HG03103 (cell line): ENCODE measurements at regions not wholly inside any gene's neighbourhood (a gene's known extent, or its start where the extent isn't known, plus 50 kb on each side); places are given as distances from the start of the nearest gene placed in this dataset.
A peak's percentile ranks its signal among the peaks of the same experiment; 100 is the strongest.
"Not testable (repeated sequence)": the region's sequence is repeated elsewhere in the genome, so short reads cannot be mapped to it uniquely, and the experiment has no call there.

Experiments used
- ATAC-seq: cut with Tn5 transposase; IDR thresholded peaks from one replicate; pipeline ENCODE4 v1.9.1; 2021; ENCODE audit warnings: low read depth; ENCODE audit not compliant: unreplicated experiment

DNA sequence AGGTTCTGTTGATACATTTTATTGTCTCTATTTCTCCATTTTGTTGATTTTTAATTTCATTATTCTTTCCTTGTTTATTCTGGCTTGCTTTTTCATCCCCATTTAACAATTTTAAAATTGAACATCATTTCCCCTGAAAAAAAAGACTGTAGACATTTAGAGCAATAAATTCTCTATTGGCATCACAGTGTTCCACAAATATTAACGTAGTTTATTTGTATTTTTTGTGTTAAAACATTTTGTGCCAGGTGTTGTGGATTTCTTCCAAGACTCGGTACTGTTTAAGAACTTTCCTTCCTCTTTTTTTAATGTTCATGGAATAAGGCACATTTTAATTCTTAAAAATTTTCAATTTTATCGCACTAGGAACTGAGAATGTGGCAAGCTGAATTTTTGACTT, 156.1 kb upstream of the NPY start:
- ATAC-seq: no peak

DNA sequence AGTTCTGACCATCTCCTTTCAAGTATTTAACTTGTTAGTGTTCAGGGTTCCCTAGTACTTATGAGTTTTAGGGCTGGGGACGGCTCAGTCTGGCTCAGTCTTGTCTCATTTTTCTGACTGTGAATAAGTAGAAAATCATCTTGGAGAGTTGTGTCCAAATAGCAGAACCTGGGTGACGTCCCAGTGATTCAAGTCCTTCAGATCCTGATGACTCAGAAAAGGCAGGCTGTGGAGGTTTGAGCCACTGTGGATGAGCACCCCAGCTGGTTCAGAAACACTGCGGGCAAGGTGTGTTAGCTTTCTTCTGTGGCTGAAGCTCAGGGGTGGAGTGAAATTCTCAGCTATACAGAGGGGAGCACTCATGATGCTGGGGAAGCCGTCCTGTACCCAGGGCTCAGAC, 154.4 kb upstream of the NPY start:
- ATAC-seq: no peak

- no peak for ATAC-seq
These were observed 153.4 kb upstream of the NPY start for GRCh38 chr7:24130631-24131030.

GRCh38 chr7:24133691-24134090, 150.3 kb upstream of the NPY start:
- ATAC-seq: no peak

GRCh38 chr7:24134535-24134934, 149.5 kb upstream of the NPY start:
- ATAC-seq: no peak

GRCh38 chr7:24135003-24135817, 148.8 kb upstream of the NPY start:
- ATAC-seq: peak; percentile 53

DNA sequence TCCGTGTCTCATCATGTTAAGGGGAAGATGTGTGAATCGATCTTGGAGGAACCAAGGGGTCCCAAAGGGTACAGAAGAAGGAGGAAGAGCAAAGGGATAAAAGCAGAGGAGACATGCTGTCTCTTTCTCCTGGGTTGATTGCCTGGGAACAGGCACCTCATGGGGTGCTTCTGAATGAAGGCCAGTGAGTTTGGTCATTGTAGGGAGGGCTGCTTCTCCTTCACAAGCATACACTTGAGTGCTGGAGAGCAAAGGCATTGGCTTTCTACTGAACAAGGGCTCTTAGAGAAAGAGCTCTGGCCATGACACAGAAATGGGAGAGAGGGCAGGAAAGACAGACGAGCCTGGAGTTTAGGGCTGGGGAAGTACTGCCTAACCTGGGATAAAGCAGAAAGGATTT, 146.7 kb upstream of the NPY start:
- no peak for ATAC-seq

- no peak for ATAC-seq
These were observed 145.6 kb upstream of the NPY start for GRCh38 chr7:24138343-24138742.

DNA sequence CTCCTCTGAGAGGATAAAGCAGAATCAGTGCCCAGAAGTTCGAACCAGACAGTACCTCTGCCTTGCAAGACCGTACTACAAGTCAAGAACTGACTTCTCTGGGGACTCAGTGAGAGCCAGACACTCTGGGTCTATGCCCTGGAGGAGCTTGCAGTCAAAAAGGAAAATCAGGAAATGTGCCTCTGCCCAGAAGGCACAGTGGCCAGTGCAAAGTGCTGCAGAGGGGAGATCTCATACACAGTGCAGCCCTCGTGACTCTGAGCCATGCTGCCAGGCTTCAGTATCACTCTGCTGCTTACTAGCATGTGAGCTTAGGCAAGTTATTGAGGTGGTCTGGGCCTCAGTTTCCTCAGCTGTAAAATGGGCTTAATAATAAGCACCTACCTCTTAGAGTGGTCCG, 144.0 kb upstream of the NPY start:
- ATAC-seq: no peak

- ATAC-seq: no peak
These were observed 142.0 kb upstream of the NPY start for GRCh38 chr7:24141874-24142509.

DNA sequence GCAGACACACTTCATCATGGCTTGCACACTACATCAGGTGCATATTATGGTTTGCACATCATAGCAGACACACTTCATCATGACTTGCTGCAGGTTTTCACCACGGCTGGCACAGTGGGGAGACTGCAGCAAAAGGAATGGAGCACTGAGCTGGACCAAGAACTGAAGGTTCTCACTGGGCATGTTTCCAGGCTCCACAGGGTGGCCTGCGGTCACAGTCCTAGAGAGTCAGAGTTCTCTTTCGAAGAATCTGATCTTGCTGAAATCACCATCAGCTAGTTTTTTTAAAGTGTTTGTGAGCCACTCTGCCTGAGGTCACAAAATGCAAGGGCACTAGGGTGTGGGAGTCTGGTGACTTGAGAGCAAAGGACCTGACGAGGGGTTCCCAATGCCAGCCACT, 140.4 kb upstream of the NPY start:
- no peak for ATAC-seq

DNA sequence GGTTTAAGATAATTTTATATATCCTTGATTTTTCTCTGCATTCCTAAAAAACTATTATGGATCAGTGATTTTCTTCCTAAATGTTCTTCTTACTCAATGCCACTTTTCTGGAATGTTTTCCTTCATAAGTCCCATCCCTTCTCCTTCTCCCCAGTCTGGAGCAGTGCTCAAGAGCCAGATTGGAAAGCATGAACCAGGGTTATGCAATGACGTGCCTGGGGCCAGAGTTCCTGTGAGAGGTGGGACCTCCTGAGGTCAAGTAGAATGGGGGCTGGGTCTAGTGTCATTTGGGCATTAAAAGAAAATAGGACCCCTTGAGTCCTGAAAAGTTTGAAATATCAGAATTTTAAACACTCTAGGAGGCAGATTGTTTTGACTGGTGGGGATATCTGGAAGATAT, 132.0 kb upstream of the NPY start:
- no peak for ATAC-seq

DNA sequence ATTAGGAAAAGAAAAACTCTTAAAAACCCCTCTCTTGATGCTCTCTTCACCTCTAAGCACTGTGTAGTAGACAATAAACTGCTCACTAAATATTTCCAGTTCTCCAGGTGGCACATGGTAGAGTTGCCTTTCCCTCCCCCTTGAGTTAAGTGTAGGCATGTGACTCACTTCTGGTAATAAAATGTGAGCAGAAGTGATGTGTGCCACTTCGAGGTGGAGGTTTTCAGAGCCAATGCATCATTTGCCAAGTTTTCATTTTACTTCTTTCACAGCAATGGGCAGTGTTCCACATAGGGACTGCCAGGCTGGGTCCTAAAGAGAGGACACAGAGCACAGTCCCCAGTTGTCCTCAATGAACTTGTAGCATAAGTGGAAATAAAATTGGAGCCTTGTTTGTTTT, 131.6 kb upstream of the NPY start:
- no peak for ATAC-seq

DNA sequence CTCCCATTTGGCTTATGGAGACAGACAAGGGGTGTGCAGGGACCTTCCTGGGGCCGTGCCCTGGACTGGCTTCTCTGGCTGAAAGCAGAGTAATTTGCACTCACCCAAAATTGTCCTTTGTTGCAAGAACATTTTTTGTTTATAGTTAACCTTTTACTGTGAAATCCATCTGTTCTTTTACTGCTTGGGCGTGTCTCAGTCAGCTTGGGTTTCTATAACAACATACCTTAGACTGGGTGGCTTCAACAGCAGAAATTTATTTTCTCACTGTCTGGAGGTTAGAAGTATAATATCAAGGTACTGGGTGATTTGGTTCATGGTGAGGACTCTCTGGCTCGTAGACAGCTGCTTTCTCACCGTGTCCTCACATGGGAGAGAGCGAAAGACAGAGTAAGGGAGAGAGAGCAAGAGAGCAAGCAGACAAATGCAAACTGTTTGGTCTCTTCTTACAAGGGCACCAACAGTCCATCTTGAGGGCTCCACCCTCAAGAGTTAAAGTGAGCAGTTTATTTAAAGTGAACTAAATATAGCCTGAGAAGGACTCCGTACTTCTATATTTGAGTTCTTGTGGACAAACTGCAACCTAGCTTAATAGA, 131.0 kb upstream of the NPY start:
- no peak for ATAC-seq

GRCh38 chr7:24157666-24158065, 126.3 kb upstream of the NPY start:
- ATAC-seq: no peak

- ATAC-seq: no peak
These were observed 125.0 kb upstream of the NPY start for GRCh38 chr7:24158975-24159374.

DNA sequence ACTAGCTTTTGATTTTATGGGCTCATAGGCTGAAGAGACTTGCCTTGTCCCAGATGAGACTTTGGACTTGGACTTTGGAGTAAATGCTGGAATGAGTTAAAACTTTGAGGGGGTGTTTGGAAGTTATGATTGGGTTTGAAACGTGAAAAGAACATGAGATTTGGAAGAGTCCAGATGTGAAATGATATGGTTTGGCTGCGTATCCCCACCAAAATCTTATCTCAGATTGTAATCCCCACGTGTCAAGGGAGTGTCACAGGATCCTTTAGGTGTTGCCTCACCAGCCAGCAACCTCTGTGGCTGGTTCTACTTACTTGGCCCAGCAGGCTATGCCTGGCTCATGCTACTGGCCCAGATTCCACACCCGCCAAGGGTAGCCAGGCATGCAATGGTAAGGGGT, 119.6 kb upstream of the NPY start:
- ATAC-seq: no peak

GRCh38 chr7:24169077-24169624, 114.8 kb upstream of the NPY start:
- no peak for ATAC-seq

GRCh38 chr7:24171951-24172350, 112.0 kb upstream of the NPY start:
- not testable (repeated sequence) for ATAC-seq

GRCh38 chr7:24172856-24173255, 111.1 kb upstream of the NPY start:
- ATAC-seq: no peak

GRCh38 chr7:24175603-24176002, 108.4 kb upstream of the NPY start:
- ATAC-seq: no peak
